GM12873 (cell line): ENCODE measurements at regions not wholly inside any gene's neighbourhood (a gene's known extent, or its start where the extent isn't known, plus 50 kb on each side); places are given as distances from the start of the nearest gene placed in this dataset.

Experiments used
- TF ChIP-seq, protein P1 (sequence below): IDR thresholded peaks from 2 replicates; pipeline ENCODE4 v1.5.1; 2012; ENCODE audit warnings: low read depth, mild to moderate bottlenecking, moderate library complexity, low read length, control low read depth; ENCODE audit not compliant: insufficient read depth; ENCODE audit errors: missing control alignments

DNA sequence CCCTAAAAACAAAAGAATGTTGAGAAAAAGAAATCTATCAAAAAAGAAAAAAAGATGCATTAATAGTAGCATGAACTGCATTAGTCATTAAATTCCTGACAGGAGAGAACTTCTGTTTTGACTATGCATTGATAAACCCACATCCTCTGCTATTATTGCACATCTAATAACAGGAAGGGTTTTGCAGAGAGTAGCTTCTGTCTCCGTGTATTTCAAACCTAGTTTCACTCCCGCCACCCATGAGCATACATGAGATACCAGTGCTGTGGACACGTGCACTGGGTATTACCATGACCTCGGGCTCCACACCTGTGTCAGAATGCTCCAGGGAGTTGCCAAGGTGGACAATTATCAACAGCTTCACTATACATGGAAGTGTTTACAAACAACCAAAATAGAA, 449.1 kb upstream of the SOX5 start:
- TF ChIP-seq, protein P1, sequence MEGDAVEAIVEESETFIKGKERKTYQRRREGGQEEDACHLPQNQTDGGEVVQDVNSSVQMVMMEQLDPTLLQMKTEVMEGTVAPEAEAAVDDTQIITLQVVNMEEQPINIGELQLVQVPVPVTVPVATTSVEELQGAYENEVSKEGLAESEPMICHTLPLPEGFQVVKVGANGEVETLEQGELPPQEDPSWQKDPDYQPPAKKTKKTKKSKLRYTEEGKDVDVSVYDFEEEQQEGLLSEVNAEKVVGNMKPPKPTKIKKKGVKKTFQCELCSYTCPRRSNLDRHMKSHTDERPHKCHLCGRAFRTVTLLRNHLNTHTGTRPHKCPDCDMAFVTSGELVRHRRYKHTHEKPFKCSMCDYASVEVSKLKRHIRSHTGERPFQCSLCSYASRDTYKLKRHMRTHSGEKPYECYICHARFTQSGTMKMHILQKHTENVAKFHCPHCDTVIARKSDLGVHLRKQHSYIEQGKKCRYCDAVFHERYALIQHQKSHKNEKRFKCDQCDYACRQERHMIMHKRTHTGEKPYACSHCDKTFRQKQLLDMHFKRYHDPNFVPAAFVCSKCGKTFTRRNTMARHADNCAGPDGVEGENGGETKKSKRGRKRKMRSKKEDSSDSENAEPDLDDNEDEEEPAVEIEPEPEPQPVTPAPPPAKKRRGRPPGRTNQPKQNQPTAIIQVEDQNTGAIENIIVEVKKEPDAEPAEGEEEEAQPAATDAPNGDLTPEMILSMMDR, result no peak

- TF ChIP-seq, protein P1, result no peak
Measured at GRCh38 chr12:24396224-24396623, 446.8 kb upstream of the SOX5 start.

- TF ChIP-seq, protein P1, result no peak
Measured at GRCh38 chr12:24394246-24394645, 444.8 kb upstream of the SOX5 start.

- TF ChIP-seq, protein P1, result no peak
Measured at GRCh38 chr12:24393071-24393470, 443.6 kb upstream of the SOX5 start.

GRCh38 chr12:24389394-24389793, 439.9 kb upstream of the SOX5 start:
- TF ChIP-seq, protein P1, result no peak

DNA sequence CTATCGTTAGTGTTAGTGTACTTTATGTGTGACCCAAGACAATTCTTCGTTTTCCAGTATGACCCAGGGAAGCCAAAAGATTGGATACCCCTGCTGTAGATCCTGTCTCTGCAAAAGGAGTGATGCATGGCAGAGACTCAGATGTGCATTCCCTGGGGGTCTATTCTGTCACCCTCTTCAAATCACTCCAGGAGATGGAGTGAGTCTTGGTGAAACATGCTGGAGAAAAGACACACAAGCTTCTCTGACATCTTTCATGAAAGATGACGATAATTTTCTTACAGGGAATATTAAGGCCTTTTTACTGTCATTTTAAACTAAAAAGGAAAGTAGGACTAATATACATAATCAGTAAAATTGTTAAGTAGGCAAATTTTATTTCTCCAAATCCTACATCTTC, 437.9 kb upstream of the SOX5 start:
- TF ChIP-seq, protein P1, result no peak

- TF ChIP-seq, protein P1, result no peak
Measured at GRCh38 chr12:24386836-24387235, 437.4 kb upstream of the SOX5 start.
